HL-60 (cell line): ENCODE measurements at regions not wholly inside any gene's neighbourhood (a gene's known extent, or its start where the extent isn't known, plus 50 kb on each side); places are given as distances from the start of the nearest gene placed in this dataset.

ENCODE experiments used
- DNase-seq, 2 experiments: peaks; one replicate each; pipeline ENCODE4 v3.0.0-alpha.2; 2010 to 2020; ENCODE audit warnings: low read depth in 1 of 2, low spot score in 1 of 2
- H3K27ac ChIP-seq: fragments of 250-450 bp; sonication (Bioruptor Pico); replicated peaks from 2 replicates; pipeline ENCODE4 v1.5.1; 2020; ENCODE audit warnings: mild to moderate bottlenecking, moderate library complexity
- H3K27me3 ChIP-seq: fragments of 250-450 bp; sonication (Bioruptor Pico); 2 replicates; pipeline ENCODE4 v1.5.1; 2021; ENCODE audit warnings: mild to moderate bottlenecking, moderate library complexity; ENCODE audit not compliant: insufficient read depth, poor library complexity, severe bottlenecking
- H3K4me3 ChIP-seq: replicated peaks from 2 replicates; pipeline ENCODE4 v1.5.1; 2011; ENCODE audit warnings: mild to moderate bottlenecking, control low read depth, low read length; ENCODE audit not compliant: insufficient read depth
- GABPA ChIP-seq: IDR thresholded peaks from 2 replicates; pipeline ENCODE4 v1.6.1; 2012; ENCODE audit warnings: low read depth
- POLR2AphosphoS5 ChIP-seq: IDR thresholded peaks from 2 replicates; pipeline ENCODE4 v1.6.1; 2012; ENCODE audit warnings: low read depth
- SPI1 ChIP-seq: IDR thresholded peaks from 2 replicates; pipeline ENCODE4 v1.6.1; 2012; ENCODE audit warnings: low read depth, mild to moderate bottlenecking, borderline replicate concordance
- TF ChIP-seq, protein P1 (sequence below): IDR thresholded peaks from 2 replicates; pipeline ENCODE4 v1.6.1; 2012; ENCODE audit warnings: low read depth; ENCODE audit not compliant: insufficient replicate concordance
- TF ChIP-seq, protein P2 (sequence below): IDR thresholded peaks from one replicate; pipeline ENCODE4 v1.5.1; 2011; ENCODE audit warnings: low read length, control low read depth, inconsistent platforms; ENCODE audit not compliant: insufficient read depth

DNA sequence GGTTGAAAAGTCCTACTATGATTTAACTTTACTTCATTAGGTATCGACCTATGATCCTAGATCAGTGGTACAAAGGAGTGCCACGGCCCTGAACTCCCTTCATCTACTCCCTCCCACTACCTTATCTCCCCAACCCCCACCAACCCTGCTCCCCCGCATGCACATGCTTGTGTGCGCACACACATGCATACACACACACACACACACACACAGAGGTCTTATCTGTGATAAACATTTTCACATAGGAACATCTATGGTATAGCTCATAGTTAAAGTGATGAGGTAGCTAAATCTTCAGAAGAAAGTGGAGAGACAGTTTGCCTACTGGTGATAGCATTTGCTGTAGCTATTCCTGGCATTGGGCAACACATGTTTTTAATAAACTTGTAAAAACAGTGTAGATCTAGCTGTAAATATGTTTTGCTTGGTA is 471.3 kb downstream of the ZEB2 start:
- DNase-seq, result no peak
- Histone ChIP-seq H3K27ac (no peak overlapping the region), H3K4me3 (no peak overlapping the region), H3K27me3 (no peaks in the 10 kb centered on the region)
- TF ChIP-seq SPI1, result no peak
- TF ChIP-seq, protein P1, sequence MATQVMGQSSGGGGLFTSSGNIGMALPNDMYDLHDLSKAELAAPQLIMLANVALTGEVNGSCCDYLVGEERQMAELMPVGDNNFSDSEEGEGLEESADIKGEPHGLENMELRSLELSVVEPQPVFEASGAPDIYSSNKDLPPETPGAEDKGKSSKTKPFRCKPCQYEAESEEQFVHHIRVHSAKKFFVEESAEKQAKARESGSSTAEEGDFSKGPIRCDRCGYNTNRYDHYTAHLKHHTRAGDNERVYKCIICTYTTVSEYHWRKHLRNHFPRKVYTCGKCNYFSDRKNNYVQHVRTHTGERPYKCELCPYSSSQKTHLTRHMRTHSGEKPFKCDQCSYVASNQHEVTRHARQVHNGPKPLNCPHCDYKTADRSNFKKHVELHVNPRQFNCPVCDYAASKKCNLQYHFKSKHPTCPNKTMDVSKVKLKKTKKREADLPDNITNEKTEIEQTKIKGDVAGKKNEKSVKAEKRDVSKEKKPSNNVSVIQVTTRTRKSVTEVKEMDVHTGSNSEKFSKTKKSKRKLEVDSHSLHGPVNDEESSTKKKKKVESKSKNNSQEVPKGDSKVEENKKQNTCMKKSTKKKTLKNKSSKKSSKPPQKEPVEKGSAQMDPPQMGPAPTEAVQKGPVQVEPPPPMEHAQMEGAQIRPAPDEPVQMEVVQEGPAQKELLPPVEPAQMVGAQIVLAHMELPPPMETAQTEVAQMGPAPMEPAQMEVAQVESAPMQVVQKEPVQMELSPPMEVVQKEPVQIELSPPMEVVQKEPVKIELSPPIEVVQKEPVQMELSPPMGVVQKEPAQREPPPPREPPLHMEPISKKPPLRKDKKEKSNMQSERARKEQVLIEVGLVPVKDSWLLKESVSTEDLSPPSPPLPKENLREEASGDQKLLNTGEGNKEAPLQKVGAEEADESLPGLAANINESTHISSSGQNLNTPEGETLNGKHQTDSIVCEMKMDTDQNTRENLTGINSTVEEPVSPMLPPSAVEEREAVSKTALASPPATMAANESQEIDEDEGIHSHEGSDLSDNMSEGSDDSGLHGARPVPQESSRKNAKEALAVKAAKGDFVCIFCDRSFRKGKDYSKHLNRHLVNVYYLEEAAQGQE, result no peak
- TF ChIP-seq, protein P2, sequence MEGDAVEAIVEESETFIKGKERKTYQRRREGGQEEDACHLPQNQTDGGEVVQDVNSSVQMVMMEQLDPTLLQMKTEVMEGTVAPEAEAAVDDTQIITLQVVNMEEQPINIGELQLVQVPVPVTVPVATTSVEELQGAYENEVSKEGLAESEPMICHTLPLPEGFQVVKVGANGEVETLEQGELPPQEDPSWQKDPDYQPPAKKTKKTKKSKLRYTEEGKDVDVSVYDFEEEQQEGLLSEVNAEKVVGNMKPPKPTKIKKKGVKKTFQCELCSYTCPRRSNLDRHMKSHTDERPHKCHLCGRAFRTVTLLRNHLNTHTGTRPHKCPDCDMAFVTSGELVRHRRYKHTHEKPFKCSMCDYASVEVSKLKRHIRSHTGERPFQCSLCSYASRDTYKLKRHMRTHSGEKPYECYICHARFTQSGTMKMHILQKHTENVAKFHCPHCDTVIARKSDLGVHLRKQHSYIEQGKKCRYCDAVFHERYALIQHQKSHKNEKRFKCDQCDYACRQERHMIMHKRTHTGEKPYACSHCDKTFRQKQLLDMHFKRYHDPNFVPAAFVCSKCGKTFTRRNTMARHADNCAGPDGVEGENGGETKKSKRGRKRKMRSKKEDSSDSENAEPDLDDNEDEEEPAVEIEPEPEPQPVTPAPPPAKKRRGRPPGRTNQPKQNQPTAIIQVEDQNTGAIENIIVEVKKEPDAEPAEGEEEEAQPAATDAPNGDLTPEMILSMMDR, result no peak
- TF ChIP-seq POLR2AphosphoS5, result no peak

DNA sequence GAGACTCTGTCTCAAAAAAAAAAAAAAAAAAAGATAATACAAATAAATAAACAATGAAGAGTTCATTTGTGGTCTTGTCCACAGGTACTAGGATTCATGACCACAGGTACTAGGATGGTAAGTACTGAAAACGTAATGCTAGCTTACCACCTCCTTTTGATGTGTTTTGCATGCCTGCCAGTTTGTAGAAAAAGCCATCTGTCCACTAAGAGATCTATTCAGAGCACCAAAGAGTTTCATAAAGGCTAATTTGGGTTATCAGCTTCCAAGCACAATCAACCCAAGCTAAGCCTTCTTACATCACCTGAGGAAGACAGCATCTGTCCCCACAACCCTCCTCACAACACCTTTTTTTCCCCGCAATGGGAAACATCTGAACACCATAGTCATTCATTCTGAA is 477.2 kb downstream of the ZEB2 start:
- DNase-seq, result no peak
- Histone ChIP-seq H3K27me3 (no peaks in the 10 kb centered on the region), H3K4me3 (no peak overlapping the region), H3K27ac (no peak overlapping the region)
- TF ChIP-seq, protein P2, result no peak
- TF ChIP-seq GABPA (no peak), SPI1 (no peak), POLR2AphosphoS5 (no peak)
- TF ChIP-seq, protein P1, result no peak

DNA sequence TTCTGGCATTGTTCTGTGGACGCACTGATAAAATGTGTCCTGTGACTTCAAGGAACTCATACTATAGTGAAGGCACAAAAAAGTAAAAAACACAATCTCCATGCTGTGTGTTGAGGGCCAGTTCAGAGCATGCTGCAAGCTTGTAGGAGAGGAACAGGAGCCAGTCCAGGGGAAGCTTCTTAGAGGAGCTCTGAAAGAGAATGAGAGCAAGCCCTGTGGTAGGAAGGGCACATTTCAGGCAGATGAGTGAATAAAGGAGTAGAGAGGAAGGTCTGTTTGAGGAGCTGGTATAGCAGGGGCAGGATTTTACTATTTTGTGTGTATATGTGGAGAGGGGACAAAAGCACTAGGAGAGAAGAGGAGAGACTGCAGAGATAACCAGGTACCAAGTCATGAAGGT is 478.3 kb downstream of the ZEB2 start:
- no peak for DNase-seq
- H3K27ac ChIP-seq, result no peak overlapping the region
- no peak overlapping the region for H3K4me3 ChIP-seq
- H3K27me3 ChIP-seq, result no peaks in the 10 kb centered on the region
- TF ChIP-seq GABPA, result no peak

DNA sequence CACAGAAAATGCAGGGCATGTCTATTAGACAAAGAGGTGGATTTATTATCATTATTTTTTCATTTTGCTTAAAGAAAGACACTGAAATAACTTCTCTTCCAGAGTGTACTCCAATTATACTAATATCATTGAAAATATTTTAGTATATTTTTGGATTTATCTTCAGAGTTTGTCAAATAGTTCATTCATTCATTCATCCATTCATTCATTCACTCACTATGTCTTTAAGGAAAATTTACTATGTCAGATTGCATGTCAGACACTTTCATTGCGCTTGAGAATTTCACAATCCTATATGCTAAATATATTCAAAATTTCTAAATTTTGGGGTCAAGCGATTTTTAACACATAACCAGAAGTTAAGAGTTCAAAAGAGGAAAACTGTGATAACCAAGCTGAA is 479.1 kb downstream of the ZEB2 start:
- Histone ChIP-seq H3K4me3 (no peak overlapping the region), H3K27me3 (no peaks in the 10 kb centered on the region), H3K27ac (no peak overlapping the region)
- no peak for TF ChIP-seq SPI1
- no peak for DNase-seq

DNA sequence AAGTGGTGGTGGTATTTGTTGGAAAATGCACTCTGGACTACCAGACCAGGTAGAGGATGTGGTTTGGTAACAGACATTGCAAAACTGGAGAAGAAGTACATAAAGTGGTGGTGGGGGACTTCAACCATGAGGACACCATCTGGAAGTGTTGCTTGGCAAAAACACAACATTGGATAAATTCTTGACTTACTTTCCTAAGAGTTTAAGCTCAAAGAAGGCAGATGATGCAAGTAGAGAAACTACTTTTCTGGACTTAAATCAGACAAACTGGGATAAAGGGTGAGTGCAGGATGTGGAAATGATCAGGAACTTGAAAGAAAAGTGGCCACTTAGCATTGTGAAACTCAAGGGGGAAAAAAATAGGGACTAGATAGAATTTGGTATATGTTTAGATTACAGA is 487.4 kb downstream of the ZEB2 start:
- Histone ChIP-seq H3K4me3 (no peak overlapping the region), H3K27ac (no peak overlapping the region), H3K27me3 (no peaks in the 10 kb centered on the region)
- DNase-seq, result no peak
- TF ChIP-seq POLR2AphosphoS5 (no peak), GABPA (no peak), SPI1 (no peak)
- TF ChIP-seq, protein P1, result no peak
- TF ChIP-seq, protein P2, result no peak
